Panc1 (cell line): ENCODE measurements at regions not wholly inside any gene's neighbourhood (a gene's known extent, or its start where the extent isn't known, plus 50 kb on each side); places are given as distances from the start of the nearest gene placed in this dataset.

ENCODE experiments used
- ATAC-seq: fragments of 200-7000 bp; cut with Tn5 transposase; 2 replicates; pipeline ENCODE4 v1.9.1; 2020; ENCODE audit warnings: mild to moderate bottlenecking, moderate library complexity
- BruUV-seq: library from RNA; stranded (reverse); fragments of 400-500 nt; replicated peaks from 2 replicates; lab custom pipeline; 2021; lab: Mats Ljungman, UMichigan
- CTCF ChIA-PET: fragments of 300-600 bp; sonication (Branson Sonifier 250); formaldehyde crosslinking; loops from one replicate; lab custom pipeline; 2022; ENCODE audit warnings: antibody characterized with exemption; lab: Charles Lee
- POLR2A ChIA-PET: fragments of 300-600 bp; sonication (Branson Sonifier 250); formaldehyde crosslinking; loops from one replicate; lab custom pipeline; 2022; ENCODE audit warnings: antibody characterized with exemption; lab: Charles Lee
- DNase-seq: peaks from one replicate; pipeline ENCODE4 v3.0.0-alpha.2; 2010; ENCODE audit warnings: low read depth, low spot score
- H3K27ac ChIP-seq: 2 replicates; pipeline ENCODE4 v1.5.1; 2011; ENCODE audit warnings: mild to moderate bottlenecking, low read length, inconsistent platforms
- H3K27me3 ChIP-seq: fragments of 200-500 bp; sonication (Bioruptor generic); 2 replicates; pipeline ENCODE4 v1.6.0; 2014; ENCODE audit warnings: low read length, inconsistent platforms; ENCODE audit not compliant: control insufficient read depth, insufficient read depth
- H3K36me3 ChIP-seq: fragments of 200-500 bp; sonication (Bioruptor generic); 2 replicates; pipeline ENCODE4 v1.5.1; 2014; ENCODE audit warnings: inconsistent platforms, mild to moderate bottlenecking, low read length, moderate library complexity; ENCODE audit not compliant: control insufficient read depth, insufficient read depth
- H3K4me1 ChIP-seq: 2 replicates; pipeline ENCODE4 v1.5.1; 2011; ENCODE audit warnings: inconsistent platforms, mild to moderate bottlenecking, low read length, moderate library complexity; ENCODE audit not compliant: control insufficient read depth, insufficient read depth
- H3K4me3 ChIP-seq, 2 experiments: 2 replicates each; pipeline ENCODE4 v1.5.1; 2011 to 2012; ENCODE audit warnings: low read depth in 2 of 2, low read length in 2 of 2, mild to moderate bottlenecking in 2 of 2, inconsistent platforms in 1 of 2, moderate library complexity in 1 of 2
- H3K9me3 ChIP-seq: fragments of 200-500 bp; sonication (Bioruptor generic); 2 replicates; pipeline ENCODE4 v1.5.1; 2014; ENCODE audit warnings: low read depth, mild to moderate bottlenecking, inconsistent platforms, low read length, moderate library complexity; ENCODE audit not compliant: control insufficient read depth, insufficient read depth
- CTCF ChIP-seq: fragments of 450-650 bp; IDR thresholded peaks from 2 replicates; pipeline ENCODE4 v1.5.1; 2017; ENCODE audit warnings: mild to moderate bottlenecking
- POLR2AphosphoS5 ChIP-seq: IDR thresholded peaks from 2 replicates; pipeline ENCODE4 v1.6.1; 2012; ENCODE audit warnings: mild to moderate bottlenecking, low read depth, low read length, moderate library complexity
- REST ChIP-seq, 2 experiments: IDR thresholded peaks; 2 replicates each; pipeline ENCODE4 v1.6.1; 2011 to 2012; ENCODE audit warnings: low read depth in 2 of 2, control low read depth in 1 of 2, low read length in 1 of 2, mild to moderate bottlenecking in 1 of 2, moderate library complexity in 1 of 2; ENCODE audit not compliant: insufficient read depth in 1 of 2
- SIN3A ChIP-seq: IDR thresholded peaks from 2 replicates; pipeline ENCODE4 v1.6.1; 2012; ENCODE audit warnings: low read depth, mild to moderate bottlenecking, low read length, moderate library complexity, borderline replicate concordance; ENCODE audit not compliant: insufficient read depth
- TCF7L2 ChIP-seq: IDR thresholded peaks from 2 replicates; pipeline ENCODE4 v1.6.1; 2011; ENCODE audit warnings: mild to moderate bottlenecking, low read depth, low read length, inconsistent platforms
- in situ Hi-C: cut with HindIII; loops from 2 replicates; pipeline ENCODE4 v1.10.0; 2016; ENCODE audit warnings: low sequenced_read_pairs, low pct_unique_long_range_greater_than_20kb
- intact Hi-C: fragments of 100-400 bp; cut with micrococcal nuclease; formaldehyde crosslinking; loops from one replicate; pipeline ENCODE4 v1.10.0; 2022; ENCODE audit not compliant: unreplicated experiment

GRCh38 chr1:185398599-185398998 lies 81.6 kb upstream of the IVNS1ABP start:
- CTCF ChIA-PET = no interaction called here
- no TSS peak for BruUV-seq
- POLR2A ChIA-PET = no interaction called here
- in situ Hi-C loops = no loop called here
- no peaks in the 10 kb centered on the region for H3K9me3 ChIP-seq
- ATAC-seq (no peak), DNase-seq (no peak)
- no peak overlapping the region for H3K27ac ChIP-seq
- intact Hi-C loops = no loop called here
- H3K4me1 ChIP-seq = 0 out of 2 replicates have a peak, but pooled peaks cover 2% of the 10 kb centered on the region
- H3K4me3 ChIP-seq = no peak overlapping the region
- TF ChIP-seq TCF7L2 (no peak), CTCF (no peak), SIN3A (no peak), REST (IDR thresholded peaks at IDR 0.05; ENCODE audit: insufficient read depth in 1 of 2, low read depth in 2 of 2, low read length in 1 of 2) (no peak), POLR2AphosphoS5 (no peak)
- no peaks in the 10 kb centered on the region for H3K36me3 ChIP-seq
- no peaks in the 10 kb centered on the region for H3K27me3 ChIP-seq

GRCh38 chr1:185398022-185398421 lies 81.0 kb upstream of the IVNS1ABP start:
- H3K4me3 ChIP-seq = no peak overlapping the region
- POLR2A ChIA-PET = no interaction called here
- TF ChIP-seq REST (IDR thresholded peaks at IDR 0.05; ENCODE audit: insufficient read depth in 1 of 2, low read depth in 2 of 2, low read length in 1 of 2) (no peak), SIN3A (no peak), CTCF (no peak), TCF7L2 (no peak), POLR2AphosphoS5 (no peak)
- no peaks in the 10 kb centered on the region for H3K9me3 ChIP-seq
- no peaks in the 10 kb centered on the region for H3K36me3 ChIP-seq
- intact Hi-C loops (no loop called here), in situ Hi-C loops (no loop called here)
- no peaks in the 10 kb centered on the region for H3K4me1 ChIP-seq
- no TSS peak for BruUV-seq
- no peaks in the 10 kb centered on the region for H3K27me3 ChIP-seq
- H3K27ac ChIP-seq = no peak overlapping the region
- CTCF ChIA-PET = no interaction called here
- ATAC-seq (no peak), DNase-seq (no peak)
